GM23338 (cell line): ENCODE measurements at regions not wholly inside any gene's neighbourhood (a gene's known extent, or its start where the extent isn't known, plus 50 kb on each side); places are given as distances from the start of the nearest gene placed in this dataset.

Source experiments
- ATAC-seq: fragments of 200-7000 bp; cut with Tn5 transposase; 3 replicates; pipeline ENCODE4 v1.9.1; 2020
- DNase-seq: peaks from one replicate; pipeline ENCODE4 v3.0.0-alpha.2; 2015; ENCODE audit warnings: low spot score
- H2AFZ ChIP-seq: fragments of 200-600 bp; sonication (generic); 2 replicates; pipeline ENCODE4 v1.8.0; 2016; ENCODE audit warnings: antibody characterized with exemption, mild to moderate bottlenecking, moderate library complexity
- H3F3A ChIP-seq: fragments of 200-600 bp; sonication (generic); replicated peaks from 2 replicates; pipeline ENCODE4 v1.8.0; 2017; ENCODE audit warnings: antibody characterized with exemption, mixed run types, low read depth
- H3K27ac ChIP-seq: fragments of 200-600 bp; sonication (generic); 2 replicates; pipeline ENCODE4 v1.6.1; 2016; ENCODE audit warnings: low read depth
- H3K27me3 ChIP-seq: fragments of 200-600 bp; sonication (generic); 2 replicates; pipeline ENCODE4 v1.8.0; 2016; ENCODE audit warnings: mild to moderate bottlenecking, mixed run types, moderate library complexity; ENCODE audit not compliant: insufficient read depth
- H3K36me3 ChIP-seq: fragments of 200-600 bp; sonication (generic); 2 replicates; pipeline ENCODE4 v1.8.0; 2016; ENCODE audit warnings: mild to moderate bottlenecking; ENCODE audit not compliant: insufficient read depth
- H3K4me1 ChIP-seq: fragments of 200-600 bp; sonication (generic); 2 replicates; pipeline ENCODE4 v1.8.0; 2016; ENCODE audit warnings: mild to moderate bottlenecking, moderate library complexity; ENCODE audit not compliant: insufficient read depth
- H3K4me2 ChIP-seq: fragments of 200-600 bp; sonication (generic); 2 replicates; pipeline ENCODE4 v1.7.1; 2017; ENCODE audit warnings: mixed run types
- H3K4me3 ChIP-seq: fragments of 200-600 bp; sonication (generic); 2 replicates; pipeline ENCODE4 v1.6.1; 2016; ENCODE audit warnings: mixed run types
- H3K79me2 ChIP-seq: fragments of 200-600 bp; sonication (generic); replicated peaks from 2 replicates; pipeline ENCODE4 v1.8.0; 2017; ENCODE audit warnings: mild to moderate bottlenecking; ENCODE audit not compliant: insufficient read depth
- H3K9me2 ChIP-seq: fragments of 200-600 bp; sonication (generic); 2 replicates; pipeline ENCODE4 v1.8.0; 2017; ENCODE audit not compliant: insufficient read depth
- H4K20me1 ChIP-seq: fragments of 200-600 bp; sonication (generic); replicated peaks from 2 replicates; pipeline ENCODE4 v1.8.0; 2017; ENCODE audit warnings: mild to moderate bottlenecking; ENCODE audit not compliant: insufficient read depth
- H3K27ac Mint-ChIP-seq: 2 replicates; pipeline ENCODE4 v1.8.0; 2020; ENCODE audit warnings: inconsistent platforms, mild to moderate bottlenecking, moderate library complexity, mixed read lengths
- H3K27me3 Mint-ChIP-seq: 3 replicates; pipeline ENCODE4 v1.8.0; 2022; ENCODE audit warnings: low read depth, mild to moderate bottlenecking, moderate library complexity, mixed read lengths, inconsistent platforms; ENCODE audit not compliant: insufficient read depth, poor library complexity
- H3K36me3 Mint-ChIP-seq: 3 replicates; pipeline ENCODE4 v1.8.0; 2021; ENCODE audit warnings: low read depth, mild to moderate bottlenecking, inconsistent platforms, moderate library complexity, mixed read lengths
- H3K4me1 Mint-ChIP-seq: 3 replicates; pipeline ENCODE4 v1.8.0; 2020; ENCODE audit warnings: mild to moderate bottlenecking, inconsistent platforms, mixed read lengths
- H3K4me3 Mint-ChIP-seq: 3 replicates; pipeline ENCODE4 v1.8.0; 2021; ENCODE audit warnings: moderate library complexity, mild to moderate bottlenecking, inconsistent platforms, mixed read lengths
- H3K9me3 Mint-ChIP-seq: 3 replicates; pipeline ENCODE4 v1.8.0; 2020; ENCODE audit warnings: moderate library complexity, mild to moderate bottlenecking, inconsistent platforms, mixed read lengths
- EZH2 ChIP-seq: fragments of 200-600 bp; sonication (generic); IDR thresholded peaks from one replicate; pipeline ENCODE4 v1.8.0; 2017; ENCODE audit warnings: antibody characterized with exemption, mild to moderate bottlenecking, low read depth; ENCODE audit not compliant: unreplicated experiment
- EZH2phosphoT487 ChIP-seq: fragments of 200-600 bp; sonication (generic); IDR thresholded peaks from one replicate; pipeline ENCODE4 v1.8.1; 2018; ENCODE audit warnings: antibody characterized with exemption; ENCODE audit not compliant: unreplicated experiment
- JUNB ChIP-seq: IDR thresholded peaks from one replicate; pipeline ENCODE4 v1.6.1; 2016; ENCODE audit warnings: antibody characterized with exemption; ENCODE audit not compliant: unreplicated experiment
- POLR2AphosphoS5 ChIP-seq: IDR thresholded peaks from 2 replicates; pipeline ENCODE4 v1.6.1; 2016; ENCODE audit warnings: antibody characterized with exemption, low read depth
- STAT1 ChIP-seq: IDR thresholded peaks from one replicate; pipeline ENCODE4 v1.6.1; 2016; ENCODE audit warnings: antibody characterized with exemption; ENCODE audit not compliant: unreplicated experiment
- ZNF114 ChIP-seq: fragments of 250-450 bp; sonication (Bioruptor Pico); IDR thresholded peaks from 2 replicates; pipeline ENCODE4 v1.5.0; 2020; ENCODE audit warnings: mild to moderate bottlenecking, moderate library complexity
- TF ChIP-seq, protein P1 (sequence below), 2 experiments: fragments of 200-600 bp in 1 of 2; sonication (generic) in 1 of 2; conservative IDR thresholded peaks; 2 replicates each; pipeline versions ENCODE4 v1.5.1 to v1.6.1; 2016 to 2017; ENCODE audit warnings: antibody characterized with exemption in 2 of 2, low read depth in 2 of 2, mild to moderate bottlenecking in 2 of 2, moderate library complexity in 1 of 2
- TF ChIP-seq, protein P2 (sequence below): fragments of 250-450 bp; sonication (Bioruptor Pico); IDR thresholded peaks from 2 replicates; pipeline ENCODE4 v1.5.0; 2020; ENCODE audit warnings: mild to moderate bottlenecking, moderate library complexity
- TF ChIP-seq, protein P3 (sequence below): IDR thresholded peaks from one replicate; pipeline ENCODE4 v1.6.1; 2018; ENCODE audit warnings: antibody characterized with exemption; ENCODE audit not compliant: unreplicated experiment

- H3K9me2 ChIP-seq = no peaks in the 10 kb centered on the region
Measured at GRCh38 chr7:79912213-79912633, 222.4 kb upstream of the GNAI1 start.

DNA sequence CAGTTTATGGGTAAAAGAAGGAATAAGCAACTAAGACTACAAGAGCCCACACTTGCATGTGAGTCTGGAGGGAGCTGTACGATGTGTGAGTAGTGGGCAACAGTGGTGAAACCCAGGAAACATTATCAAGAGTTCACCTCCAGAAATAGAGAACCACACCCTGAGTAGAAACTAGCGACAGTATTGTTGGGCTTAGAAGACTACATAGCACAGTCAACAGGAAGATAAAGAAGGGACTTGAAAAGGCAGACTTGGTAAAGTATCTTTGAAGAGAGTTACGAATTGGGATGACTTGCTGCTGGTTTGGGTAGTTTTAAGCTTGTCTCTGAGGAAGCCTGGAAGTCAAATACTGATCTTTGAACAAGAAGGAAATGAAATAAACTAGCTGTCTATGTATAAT is 223.2 kb upstream of the GNAI1 start:
- H4K20me1 ChIP-seq = no peaks in the 10 kb centered on the region
- H3K27me3 ChIP-seq = no peaks in the 10 kb centered on the region
- peaks cover 7% of the 10 kb centered on the region; the same call in 2 of the 3 replicates for H3K36me3 Mint-ChIP-seq
- H3K4me3 ChIP-seq = no peak overlapping the region
- H3K4me2 ChIP-seq = no peak overlapping the region
- H3K4me1 Mint-ChIP-seq = no peaks in the 10 kb centered on the region
- no peaks in the 10 kb centered on the region for H3K79me2 ChIP-seq
- DNase-seq = no peak
- no peaks in the 10 kb centered on the region for H3K9me2 ChIP-seq
- H3K4me3 Mint-ChIP-seq = no peak overlapping the region
- H3K27me3 Mint-ChIP-seq = peaks cover 2% of the 10 kb centered on the region
- no peaks in the 10 kb centered on the region for H3K4me1 ChIP-seq
- H2AFZ ChIP-seq = no peak overlapping the region
- no peak overlapping the region for H3K27ac ChIP-seq
- H3K9me3 Mint-ChIP-seq = peaks cover 18% of the 10 kb centered on the region
- H3K27ac Mint-ChIP-seq = no peak overlapping the region
- 0 out of 2 replicates have a peak, but pooled peaks cover 4% of the 10 kb centered on the region for H3K36me3 ChIP-seq
- H3F3A ChIP-seq = no peaks in the 10 kb centered on the region
- ATAC-seq = no peak
- TF ChIP-seq ZNF114 (CRISPR knock-in tag) = no peak
- TF ChIP-seq, protein P1, sequence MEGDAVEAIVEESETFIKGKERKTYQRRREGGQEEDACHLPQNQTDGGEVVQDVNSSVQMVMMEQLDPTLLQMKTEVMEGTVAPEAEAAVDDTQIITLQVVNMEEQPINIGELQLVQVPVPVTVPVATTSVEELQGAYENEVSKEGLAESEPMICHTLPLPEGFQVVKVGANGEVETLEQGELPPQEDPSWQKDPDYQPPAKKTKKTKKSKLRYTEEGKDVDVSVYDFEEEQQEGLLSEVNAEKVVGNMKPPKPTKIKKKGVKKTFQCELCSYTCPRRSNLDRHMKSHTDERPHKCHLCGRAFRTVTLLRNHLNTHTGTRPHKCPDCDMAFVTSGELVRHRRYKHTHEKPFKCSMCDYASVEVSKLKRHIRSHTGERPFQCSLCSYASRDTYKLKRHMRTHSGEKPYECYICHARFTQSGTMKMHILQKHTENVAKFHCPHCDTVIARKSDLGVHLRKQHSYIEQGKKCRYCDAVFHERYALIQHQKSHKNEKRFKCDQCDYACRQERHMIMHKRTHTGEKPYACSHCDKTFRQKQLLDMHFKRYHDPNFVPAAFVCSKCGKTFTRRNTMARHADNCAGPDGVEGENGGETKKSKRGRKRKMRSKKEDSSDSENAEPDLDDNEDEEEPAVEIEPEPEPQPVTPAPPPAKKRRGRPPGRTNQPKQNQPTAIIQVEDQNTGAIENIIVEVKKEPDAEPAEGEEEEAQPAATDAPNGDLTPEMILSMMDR (conservative IDR thresholded peaks at IDR 0.05; ENCODE audit: low read depth in 2 of 2) = no peak
- no peak for TF ChIP-seq POLR2AphosphoS5
- TF ChIP-seq, protein P2, sequence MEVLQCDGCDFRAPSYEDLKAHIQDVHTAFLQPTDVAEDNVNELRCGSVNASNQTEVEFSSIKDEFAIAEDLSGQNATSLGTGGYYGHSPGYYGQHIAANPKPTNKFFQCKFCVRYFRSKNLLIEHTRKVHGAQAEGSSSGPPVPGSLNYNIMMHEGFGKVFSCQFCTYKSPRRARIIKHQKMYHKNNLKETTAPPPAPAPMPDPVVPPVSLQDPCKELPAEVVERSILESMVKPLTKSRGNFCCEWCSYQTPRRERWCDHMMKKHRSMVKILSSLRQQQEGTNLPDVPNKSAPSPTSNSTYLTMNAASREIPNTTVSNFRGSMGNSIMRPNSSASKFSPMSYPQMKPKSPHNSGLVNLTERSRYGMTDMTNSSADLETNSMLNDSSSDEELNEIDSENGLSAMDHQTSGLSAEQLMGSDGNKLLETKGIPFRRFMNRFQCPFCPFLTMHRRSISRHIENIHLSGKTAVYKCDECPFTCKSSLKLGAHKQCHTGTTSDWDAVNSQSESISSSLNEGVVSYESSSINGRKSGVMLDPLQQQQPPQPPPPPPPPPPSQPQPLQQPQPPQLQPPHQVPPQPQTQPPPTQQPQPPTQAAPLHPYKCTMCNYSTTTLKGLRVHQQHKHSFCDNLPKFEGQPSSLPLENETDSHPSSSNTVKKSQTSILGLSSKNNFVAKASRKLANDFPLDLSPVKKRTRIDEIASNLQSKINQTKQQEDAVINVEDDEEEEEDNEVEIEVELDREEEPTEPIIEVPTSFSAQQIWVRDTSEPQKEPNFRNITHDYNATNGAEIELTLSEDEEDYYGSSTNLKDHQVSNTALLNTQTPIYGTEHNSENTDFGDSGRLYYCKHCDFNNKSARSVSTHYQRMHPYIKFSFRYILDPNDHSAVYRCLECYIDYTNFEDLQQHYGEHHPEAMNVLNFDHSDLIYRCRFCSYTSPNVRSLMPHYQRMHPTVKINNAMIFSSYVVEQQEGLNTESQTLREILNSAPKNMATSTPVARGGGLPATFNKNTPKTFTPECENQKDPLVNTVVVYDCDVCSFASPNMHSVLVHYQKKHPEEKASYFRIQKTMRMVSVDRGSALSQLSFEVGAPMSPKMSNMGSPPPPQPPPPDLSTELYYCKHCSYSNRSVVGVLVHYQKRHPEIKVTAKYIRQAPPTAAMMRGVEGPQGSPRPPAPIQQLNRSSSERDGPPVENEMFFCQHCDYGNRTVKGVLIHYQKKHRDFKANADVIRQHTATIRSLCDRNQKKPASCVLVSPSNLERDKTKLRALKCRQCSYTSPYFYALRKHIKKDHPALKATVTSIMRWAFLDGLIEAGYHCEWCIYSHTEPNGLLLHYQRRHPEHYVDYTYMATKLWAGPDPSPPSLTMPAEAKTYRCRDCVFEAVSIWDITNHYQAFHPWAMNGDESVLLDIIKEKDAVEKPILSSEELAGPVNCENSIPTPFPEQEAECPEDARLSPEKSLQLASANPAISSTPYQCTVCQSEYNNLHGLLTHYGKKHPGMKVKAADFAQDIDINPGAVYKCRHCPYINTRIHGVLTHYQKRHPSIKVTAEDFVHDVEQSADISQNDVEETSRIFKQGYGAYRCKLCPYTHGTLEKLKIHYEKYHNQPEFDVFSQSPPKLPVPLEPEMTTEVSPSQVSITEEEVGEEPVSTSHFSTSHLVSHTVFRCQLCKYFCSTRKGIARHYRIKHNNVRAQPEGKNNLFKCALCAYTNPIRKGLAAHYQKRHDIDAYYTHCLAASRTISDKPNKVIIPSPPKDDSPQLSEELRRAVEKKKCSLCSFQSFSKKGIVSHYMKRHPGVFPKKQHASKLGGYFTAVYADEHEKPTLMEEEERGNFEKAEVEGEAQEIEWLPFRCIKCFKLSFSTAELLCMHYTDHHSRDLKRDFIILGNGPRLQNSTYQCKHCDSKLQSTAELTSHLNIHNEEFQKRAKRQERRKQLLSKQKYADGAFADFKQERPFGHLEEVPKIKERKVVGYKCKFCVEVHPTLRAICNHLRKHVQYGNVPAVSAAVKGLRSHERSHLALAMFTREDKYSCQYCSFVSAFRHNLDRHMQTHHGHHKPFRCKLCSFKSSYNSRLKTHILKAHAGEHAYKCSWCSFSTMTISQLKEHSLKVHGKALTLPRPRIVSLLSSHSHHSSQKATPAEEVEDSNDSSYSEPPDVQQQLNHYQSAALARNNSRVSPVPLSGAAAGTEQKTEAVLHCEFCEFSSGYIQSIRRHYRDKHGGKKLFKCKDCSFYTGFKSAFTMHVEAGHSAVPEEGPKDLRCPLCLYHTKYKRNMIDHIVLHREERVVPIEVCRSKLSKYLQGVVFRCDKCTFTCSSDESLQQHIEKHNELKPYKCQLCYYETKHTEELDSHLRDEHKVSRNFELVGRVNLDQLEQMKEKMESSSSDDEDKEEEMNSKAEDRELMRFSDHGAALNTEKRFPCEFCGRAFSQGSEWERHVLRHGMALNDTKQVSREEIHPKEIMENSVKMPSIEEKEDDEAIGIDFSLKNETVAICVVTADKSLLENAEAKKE (CRISPR knock-in tag) = no peak

More at GRCh38 chr7:79912213-79912633, 222.4 kb upstream of the GNAI1 start:
- Mint-ChIP-seq H3K36me3 (peaks cover 7% of the 10 kb centered on the region; the same call in 2 of the 3 replicates), H3K9me3 (peaks cover 18% of the 10 kb centered on the region), H3K27ac (no peak overlapping the region), H3K4me3 (no peak overlapping the region), H3K27me3 (peaks cover 5% of the 10 kb centered on the region), H3K4me1 (no peaks in the 10 kb centered on the region)
- Histone ChIP-seq H2AFZ (no peak overlapping the region), H3K79me2 (no peaks in the 10 kb centered on the region), H4K20me1 (no peaks in the 10 kb centered on the region), H3K27ac (no peak overlapping the region), H3K27me3 (no peaks in the 10 kb centered on the region), H3K4me1 (no peaks in the 10 kb centered on the region), H3K36me3 (0 out of 2 replicates have a peak, but pooled peaks cover 4% of the 10 kb centered on the region), H3F3A (no peaks in the 10 kb centered on the region), H3K4me2 (no peak overlapping the region), H3K4me3 (no peak overlapping the region)
- TF ChIP-seq POLR2AphosphoS5 (no peak), EZH2 (no peak), STAT1 (no peak), EZH2phosphoT487 (no peak), JUNB (no peak)
- TF ChIP-seq, protein P3, sequence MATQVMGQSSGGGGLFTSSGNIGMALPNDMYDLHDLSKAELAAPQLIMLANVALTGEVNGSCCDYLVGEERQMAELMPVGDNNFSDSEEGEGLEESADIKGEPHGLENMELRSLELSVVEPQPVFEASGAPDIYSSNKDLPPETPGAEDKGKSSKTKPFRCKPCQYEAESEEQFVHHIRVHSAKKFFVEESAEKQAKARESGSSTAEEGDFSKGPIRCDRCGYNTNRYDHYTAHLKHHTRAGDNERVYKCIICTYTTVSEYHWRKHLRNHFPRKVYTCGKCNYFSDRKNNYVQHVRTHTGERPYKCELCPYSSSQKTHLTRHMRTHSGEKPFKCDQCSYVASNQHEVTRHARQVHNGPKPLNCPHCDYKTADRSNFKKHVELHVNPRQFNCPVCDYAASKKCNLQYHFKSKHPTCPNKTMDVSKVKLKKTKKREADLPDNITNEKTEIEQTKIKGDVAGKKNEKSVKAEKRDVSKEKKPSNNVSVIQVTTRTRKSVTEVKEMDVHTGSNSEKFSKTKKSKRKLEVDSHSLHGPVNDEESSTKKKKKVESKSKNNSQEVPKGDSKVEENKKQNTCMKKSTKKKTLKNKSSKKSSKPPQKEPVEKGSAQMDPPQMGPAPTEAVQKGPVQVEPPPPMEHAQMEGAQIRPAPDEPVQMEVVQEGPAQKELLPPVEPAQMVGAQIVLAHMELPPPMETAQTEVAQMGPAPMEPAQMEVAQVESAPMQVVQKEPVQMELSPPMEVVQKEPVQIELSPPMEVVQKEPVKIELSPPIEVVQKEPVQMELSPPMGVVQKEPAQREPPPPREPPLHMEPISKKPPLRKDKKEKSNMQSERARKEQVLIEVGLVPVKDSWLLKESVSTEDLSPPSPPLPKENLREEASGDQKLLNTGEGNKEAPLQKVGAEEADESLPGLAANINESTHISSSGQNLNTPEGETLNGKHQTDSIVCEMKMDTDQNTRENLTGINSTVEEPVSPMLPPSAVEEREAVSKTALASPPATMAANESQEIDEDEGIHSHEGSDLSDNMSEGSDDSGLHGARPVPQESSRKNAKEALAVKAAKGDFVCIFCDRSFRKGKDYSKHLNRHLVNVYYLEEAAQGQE = no peak
- ATAC-seq = no peak
- no peak for DNase-seq
